ENCODE measurements at regions not wholly inside any gene's neighbourhood (a gene's known extent, or its start where the extent isn't known, plus 50 kb on each side); places are given as distances from the start of the nearest gene placed in this dataset.

GRCh38 chr21:14054682-14055081 is 156.1 kb downstream of the LIPI start:
- TF ChIP-seq CTCF (IDR thresholded peaks at IDR 0.05; ENCODE audit: low read depth, low read length, poor library complexity, severe bottlenecking), result no peak
- no peak for TF ChIP-seq EZH2phosphoT487 (IDR thresholded peaks at IDR 0.05; ENCODE audit: borderline replicate concordance, low read length)
